ENCODE measurements at regions not wholly inside any gene's neighbourhood (a gene's known extent, or its start where the extent isn't known, plus 50 kb on each side); places are given as distances from the start of the nearest gene placed in this dataset.
"Not testable (repeated sequence)": the region's sequence is repeated elsewhere in the genome, so short reads cannot be mapped to it uniquely, and the experiment has no call there.

DNA sequence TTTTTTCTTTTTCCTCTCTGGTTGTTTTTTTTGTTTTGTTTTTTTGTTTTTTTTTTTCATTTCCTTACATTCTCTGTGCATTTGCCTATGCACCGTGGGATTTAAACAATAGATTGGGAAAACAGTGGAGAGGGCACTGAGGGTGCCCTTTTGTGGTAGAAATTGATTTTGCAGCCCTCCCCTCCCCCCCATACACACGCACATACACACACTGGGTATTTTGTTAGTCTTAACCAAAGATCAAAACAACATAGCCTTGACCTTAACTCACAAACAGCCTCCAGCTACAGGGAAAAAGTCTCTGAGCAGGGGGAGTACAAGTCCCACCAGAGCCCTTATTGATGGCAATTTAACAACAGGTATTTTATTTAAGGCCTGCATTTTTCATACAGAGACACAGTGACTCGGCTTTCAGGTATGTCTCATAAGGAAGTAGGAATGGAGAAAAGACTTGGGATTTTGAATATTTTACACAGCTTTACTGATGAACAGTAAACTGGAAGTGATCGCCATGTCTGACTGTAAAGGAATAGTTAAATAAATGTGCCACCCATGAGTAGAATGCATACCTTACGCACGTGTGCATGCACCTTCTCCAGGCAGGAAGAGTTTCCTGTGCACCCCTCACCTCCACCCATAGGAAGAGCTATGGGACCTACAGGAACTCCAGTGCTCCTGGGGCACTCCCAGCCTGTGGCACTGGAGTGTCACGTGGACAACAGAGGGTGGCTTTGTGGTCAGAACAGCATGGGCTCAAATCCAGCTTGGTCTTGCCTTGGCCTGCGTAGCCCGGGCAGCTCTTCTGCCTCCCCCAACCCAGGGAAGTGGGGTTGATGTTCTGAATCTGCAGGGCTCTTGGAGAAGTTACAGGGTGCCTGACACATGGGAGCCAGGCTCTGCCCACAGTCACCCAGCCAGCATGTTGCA is 266.4 kb downstream of the ANAPC1 start:
- DNase-seq, result peak in 2 of 3 donors; percentile 18 to 21

DNA sequence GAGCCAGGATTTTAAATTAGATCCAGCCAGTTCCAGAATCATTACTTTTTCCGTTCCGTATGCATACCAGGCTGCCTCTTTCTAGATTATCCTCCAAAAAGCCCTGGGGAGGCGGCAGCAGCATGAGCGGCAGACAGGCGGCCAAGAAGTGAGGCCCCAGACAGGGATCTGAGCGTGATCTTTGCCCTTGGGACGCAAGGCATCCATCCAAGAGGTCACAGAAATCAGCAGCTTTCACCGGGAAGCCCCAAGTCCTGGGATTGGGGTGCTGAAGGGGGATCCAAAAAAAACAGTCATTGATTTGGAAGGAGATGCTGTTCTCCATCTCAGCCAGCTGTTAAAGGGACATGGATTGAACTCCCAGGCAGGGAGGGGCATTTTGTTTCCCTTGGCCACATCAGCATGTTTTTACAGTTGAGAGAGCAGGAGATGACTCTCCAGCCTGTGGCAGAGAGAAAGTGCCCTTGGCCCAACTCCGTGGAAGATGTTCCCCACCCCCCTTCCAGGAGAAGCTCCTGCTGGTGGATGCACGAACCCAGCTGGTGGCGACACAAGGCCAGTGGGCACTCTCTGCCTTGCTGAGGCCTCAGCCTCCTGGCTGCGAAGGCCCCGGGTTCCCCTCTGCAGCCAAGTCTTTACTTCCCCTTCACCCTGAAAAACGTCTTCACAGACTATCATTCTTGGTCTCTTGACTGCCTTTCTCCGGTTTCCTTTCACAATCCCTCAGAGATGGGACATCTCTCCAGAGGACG is 265.6 kb downstream of the ANAPC1 start:
- DNase-seq, result peak; percentile 21 to 67 (median 47)

DNA sequence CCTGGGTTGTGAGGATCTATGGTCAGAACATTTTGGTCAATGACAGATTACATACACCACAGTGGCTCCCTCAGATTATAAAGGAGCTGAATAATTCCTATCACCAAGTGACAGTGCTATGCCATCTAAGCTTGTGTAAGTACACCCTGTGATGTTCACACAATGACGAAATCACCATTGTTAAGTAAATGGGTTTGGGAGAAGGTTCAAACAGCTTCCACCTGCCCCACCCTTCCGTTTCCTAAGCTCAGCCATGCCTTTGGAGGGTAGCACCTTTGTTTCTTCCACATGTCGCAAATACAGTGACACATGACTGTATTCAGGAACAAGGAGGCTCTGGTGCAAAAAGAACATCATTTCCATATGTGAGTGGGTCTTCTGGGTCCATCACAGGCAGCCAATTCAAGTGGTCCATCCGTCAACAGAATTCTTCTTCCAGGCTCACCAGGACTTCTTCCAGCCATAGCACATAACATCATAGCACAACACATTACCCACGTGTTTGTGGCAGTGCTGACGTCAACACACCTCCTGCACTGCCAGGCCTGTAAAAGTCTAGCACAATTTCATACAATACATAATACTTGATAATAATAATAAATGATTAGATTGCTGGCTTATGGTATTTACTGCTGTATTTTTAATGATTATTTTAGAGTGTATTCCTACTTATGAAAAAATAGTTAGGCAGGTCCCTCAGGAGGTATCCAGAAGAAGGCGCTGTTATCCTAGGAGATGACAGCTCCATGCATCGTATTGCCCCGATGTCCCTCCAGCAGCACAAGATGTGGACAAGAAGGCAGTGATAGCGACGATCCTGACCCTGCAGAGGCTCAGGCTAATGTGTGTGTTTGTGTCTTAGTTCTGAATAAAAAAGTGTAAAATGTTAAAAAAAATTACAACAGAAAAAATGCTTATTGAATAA is 264.8 kb downstream of the ANAPC1 start:
- DNase-seq, result no peak

DNA sequence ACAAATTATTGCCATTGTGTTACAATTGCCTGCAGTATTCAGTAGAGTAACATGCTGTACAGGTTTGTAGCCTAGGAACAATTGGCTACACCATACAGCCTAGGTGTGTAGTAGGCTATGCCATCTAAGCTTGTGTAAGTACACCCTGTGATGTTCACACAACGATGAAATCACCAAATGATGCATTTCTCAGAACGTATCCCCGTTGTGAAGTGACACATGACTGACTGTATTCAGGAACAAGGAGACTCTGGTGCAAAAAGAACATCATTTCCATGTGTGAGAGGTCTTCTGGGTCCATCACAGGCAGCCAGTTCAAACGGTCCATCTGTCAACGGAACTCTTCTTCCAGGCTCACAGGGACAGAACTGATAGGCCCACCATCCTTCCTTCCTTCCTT is 263.7 kb downstream of the ANAPC1 start:
- no peak for DNase-seq

DNA sequence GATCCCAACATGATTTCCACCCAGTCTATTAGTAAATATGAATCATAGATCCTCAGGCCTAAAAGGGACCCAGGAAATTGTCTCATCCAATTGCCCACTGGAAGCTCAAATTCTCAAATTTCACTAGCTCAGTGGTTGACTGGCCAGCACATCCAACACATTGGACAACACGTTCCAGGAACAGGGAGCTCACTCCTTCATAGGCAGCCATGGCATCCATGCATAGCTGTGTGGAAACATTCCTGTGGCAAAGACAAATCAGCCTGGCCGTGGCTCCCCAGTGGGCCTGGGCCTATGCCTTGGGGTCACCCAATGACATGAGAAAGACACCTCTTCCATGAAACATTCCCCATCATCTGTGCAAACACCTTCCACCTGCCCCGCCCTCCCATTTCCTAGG is 261.1 kb downstream of the ANAPC1 start:
- DNase-seq, result no peak

DNA sequence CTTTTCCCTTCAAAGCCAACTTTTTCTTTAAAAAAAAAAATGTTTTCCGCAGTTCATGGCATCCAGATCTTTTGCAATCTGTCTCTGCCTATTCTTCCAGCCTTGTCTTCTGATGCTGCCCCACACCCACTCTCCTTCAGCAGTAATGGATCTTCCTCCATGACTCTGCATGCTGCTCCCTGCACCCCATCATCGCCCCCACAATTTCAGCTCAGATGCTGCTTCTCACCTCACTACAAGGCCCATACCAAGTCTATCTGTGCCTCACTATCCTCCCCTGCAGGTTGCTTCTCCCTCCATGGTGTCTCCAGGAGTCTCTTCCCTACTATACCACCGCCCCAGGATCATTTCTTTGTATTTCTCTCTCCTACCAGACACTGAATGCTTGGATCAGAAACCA is 260.6 kb downstream of the ANAPC1 start:
- DNase-seq, result no peak

DNA sequence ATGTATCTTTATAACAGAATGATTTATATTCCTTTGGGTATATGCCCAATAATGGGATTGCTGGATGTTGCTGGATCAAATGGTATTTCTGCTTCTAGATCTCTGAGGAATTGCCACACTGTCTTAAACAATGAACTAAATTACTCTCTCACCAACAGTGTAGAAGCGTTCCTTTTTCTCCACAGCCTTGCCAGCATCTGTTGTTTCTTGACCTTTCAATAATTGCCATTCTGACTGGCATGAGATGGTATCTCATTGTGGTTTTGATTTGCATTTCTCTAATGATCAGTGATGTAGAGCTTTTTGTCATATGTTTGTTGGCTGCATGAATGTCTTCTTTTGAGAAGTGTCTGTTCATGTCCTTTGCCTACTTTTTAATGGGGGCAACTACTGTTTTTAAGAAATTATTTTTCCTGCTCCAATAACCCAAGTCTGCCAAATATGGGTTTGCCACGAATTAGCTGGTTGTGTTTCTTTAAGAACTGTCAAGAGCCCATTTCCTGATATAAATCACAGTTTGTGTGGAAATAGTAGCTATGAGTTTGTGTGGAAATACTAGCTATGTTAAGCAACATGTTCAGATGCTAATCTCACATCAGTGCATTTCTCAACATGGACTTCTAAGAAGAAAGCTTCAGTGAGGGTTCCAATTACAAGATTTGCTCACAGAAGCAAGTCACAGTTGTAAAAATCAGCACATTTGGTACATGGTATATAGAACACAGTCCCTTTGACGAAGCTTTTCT is 259.4 kb downstream of the ANAPC1 start:
- peak in 1 of 3 donors; percentile 36 for DNase-seq

DNA sequence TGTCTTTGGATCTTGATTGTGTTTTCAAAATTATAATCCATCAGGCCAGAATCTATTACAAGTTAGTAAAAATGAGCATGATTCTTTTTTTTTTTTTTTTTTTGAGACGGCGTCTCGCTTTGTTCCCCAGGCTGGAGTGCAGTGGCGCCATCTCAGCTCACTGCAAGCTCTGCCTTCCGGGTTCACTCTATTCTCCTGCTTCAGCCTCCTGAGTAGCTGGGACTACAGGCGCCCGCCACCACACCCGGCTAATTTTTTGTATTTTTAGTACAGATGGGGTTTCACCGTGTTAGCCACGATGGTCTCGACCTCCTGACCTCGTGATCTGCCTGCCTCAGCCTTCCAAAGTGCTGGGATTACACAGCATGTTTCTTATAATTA is 258.8 kb downstream of the ANAPC1 start:
- not testable (repeated sequence) for DNase-seq

DNA sequence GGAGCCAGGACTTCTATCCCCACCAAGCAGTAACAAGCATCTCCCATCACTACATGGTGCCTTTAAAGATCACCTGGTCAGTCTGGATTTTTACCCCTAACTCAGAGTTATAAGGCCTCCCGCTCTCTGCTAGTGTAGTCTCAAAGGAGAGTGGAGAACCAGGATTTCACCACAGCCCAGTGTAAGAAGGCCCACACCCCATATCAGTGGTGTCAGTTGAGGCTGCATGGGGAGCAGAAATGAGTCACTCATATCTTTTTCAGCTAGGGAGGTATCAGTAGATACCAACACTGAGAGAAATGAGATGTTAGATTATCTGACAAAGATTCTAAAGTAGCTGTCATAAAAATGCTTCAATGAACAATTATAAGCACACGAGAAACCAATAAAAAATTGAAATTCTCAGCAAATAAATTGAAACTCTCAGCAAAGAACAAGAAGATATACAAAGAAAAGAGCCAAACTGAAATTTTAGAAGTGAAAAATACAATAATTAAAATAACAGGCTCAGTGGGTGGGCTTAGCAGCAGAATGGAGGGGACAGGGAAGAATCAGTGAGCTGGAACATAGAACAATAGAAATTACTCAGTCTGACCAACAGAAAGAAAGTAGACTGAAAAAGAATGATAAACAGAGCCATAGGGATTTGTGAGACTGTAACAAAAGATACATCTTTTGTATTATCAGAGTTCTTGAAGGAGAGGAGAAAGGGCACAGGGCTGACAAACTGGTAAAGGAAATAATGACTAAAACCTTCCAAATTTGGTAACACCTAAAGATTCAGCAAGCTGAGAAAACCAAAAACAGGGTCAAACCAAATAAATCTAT is 257.7 kb downstream of the ANAPC1 start:
- no peak for DNase-seq

DNA sequence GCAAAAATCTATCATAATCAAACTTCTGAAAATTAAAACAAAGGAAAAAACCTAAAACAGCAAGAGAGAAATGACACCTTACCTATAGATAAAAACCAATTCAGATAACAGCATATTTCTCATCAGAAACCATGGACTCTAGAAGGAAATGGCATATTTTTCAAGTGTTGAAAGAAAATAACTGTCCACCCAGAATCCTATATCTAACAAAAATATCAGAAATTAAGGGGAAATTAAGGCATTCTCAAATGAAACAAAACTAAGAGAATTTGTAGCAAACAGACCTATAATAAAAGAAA is 257.2 kb downstream of the ANAPC1 start:
- DNase-seq, result no peak

DNA sequence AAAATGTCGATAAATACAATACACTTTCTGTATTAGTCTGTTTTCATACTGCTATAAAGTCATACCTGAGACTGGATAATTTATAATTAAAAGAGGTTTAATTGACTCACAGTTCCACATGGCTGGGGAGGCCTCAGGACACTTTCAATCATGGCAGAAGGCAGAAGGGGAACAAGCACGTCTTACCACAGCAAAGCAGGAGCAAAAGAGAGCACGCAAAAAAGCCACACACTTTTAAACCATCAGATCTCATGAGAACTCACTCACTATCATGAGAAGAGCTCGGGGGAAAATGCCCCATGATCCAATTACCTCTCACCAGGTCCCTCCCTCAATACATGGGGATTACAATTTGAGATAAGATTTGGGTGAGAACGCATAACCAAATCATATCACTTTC is 256.7 kb downstream of the ANAPC1 start:
- DNase-seq, result no peak

DNA sequence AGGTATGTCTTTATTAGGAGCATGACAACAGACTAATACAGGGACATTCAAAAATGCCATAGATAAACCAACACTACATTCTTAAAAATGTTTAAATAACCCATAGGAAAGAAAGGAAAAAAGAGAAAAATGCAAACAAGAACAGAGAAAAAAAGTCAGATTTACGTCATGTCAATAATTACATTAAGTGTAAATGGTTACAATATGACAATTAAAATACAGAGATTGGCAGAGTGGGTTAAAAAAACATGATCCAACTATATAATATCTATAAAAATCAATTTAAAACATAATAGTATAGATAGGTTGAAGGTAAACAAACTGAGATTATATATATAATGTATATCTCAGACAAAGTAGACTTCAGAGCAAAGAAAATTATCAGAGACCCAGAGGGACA is 255.8 kb downstream of the ANAPC1 start:
- DNase-seq, result no peak

DNA sequence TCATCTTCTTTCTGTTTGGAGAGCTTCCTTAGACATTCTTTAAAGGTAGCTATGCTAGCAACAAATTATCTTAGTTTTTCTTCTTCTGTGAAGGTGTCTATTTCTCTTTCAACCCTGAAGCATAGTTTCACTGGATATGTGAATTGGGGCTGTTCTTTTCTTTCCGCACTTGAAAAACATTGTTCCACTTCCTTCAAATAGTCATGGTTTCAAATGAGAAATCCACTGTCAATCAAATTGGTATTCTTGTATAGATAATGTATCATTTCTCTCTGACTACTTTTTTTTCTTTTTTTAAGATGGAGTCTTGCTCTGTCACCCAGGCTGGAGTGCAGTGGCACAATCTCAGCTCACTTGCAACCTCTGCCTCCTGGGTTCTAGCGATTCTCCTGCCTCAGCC is 254.0 kb downstream of the ANAPC1 start:
- no peak for DNase-seq

DNA sequence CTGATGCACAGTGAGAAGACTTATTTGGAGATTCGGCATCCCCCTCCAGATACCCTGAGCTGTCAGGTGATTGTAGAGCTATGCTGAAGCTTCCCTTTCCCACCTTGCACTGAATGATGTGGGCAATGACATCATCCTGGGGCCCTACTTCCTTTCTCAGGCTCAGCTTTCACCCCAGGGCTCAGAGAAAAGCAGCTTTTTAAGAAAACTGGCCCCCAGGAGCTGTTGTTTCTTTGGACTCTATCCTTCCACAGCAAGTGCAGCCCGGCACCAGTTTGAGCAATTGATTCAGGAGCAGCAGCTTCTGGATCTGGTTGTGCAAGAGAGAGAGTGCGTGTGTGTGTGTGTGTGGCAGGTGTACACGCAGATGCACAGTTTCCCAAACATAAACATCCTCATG is 251.3 kb downstream of the ANAPC1 start:
- DNase-seq, result no peak

DNA sequence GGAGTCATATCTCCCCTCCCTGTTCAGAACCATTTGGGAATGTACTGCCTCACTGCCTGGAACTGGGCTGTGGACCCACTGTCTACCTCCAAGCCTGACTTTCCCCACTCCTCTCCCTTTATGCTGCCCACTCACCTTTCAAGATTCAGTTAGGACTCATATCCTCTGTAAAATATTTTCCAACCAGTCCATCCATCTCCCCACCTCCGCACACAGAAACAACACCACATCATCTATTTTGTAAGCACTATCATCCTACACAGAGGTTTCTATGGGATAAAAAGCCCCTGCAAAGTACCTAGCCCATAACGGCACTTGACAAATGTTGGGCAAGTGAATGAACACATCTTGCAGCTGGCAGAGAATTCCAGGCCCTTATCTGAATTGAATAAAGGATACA is 250.8 kb downstream of the ANAPC1 start:
- no peak for DNase-seq

DNA sequence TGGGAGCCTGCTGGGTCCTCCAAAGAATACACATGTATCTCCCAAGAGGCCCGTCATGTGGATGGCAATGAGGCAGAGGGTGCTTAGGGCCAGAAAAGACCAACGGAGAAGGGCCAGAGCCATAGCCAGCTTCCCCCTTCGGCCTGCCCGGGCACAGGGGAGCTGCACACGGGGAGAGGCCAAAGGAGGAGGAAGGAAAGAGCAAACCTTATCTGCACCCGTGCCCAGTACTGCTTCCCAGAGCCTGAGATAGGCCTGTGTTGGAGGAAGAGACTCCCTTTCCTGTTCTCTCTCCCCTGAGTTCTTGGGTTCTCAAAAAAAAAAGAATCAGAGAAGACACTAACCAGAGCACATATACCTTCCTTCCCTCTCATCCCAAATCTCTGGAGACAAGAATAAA is 250.3 kb downstream of the ANAPC1 start:
- DNase-seq, result no peak

DNA sequence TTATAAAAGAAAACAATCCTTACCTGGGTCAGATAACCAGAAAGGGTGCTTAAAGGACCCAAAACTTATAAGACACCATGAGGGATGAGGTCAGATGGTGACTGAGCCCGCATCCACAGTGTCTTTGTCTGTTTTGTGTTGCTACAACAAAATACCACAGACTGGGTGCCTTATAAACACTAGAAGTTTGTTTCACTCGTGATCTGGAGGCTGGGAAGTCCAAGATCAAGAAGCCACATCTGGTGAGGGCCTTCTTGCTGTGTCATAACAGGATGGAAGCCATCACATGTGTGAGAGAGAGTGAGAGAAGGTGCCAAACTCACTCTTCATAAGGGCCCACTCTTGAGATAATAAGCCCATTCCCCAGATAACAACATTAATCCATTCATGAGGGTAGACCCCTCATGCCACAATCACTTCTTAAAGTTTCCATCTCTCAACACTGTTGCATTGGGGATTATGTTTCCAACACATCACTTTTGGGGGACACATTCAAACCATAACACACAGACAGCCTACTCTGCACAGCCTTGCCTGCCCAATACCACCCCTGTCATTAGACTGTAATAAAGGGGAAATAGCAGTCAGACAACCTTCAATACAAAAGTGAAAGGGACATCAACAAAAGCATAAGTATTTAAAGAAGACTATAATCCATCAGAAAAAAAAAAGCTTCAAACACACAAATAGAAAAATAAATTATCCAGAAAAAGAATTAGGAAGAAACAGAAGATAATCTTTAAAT is 249.8 kb downstream of the ANAPC1 start:
- DNase-seq, result no peak

DNA sequence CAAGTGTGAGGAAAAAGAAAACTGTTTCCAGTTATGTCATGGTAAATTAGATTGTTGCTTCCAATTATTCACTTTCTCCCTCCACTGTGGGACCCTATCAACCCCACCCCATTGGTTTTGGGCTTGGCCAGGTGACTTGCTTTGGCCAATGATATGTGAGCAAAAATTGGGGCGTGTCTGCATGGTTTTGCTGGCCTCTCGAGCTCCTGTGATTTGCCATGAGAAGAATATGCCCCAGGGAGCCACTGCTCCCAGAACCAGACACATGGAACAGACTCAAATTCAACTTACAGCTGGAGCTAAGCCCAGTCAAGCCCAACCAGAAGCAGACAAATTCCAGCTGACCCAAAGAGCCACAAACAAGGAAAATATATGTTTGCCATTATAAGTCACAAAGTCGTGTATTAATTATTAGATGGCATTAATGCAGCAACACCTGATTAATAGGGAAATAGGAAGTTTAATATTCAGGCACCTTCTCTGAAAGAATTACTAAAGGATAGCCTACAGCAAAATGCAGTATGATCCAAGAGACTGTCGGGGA is 248.9 kb downstream of the ANAPC1 start:
- DNase-seq, result peak in 1 of 3 donors; percentile 51

DNA sequence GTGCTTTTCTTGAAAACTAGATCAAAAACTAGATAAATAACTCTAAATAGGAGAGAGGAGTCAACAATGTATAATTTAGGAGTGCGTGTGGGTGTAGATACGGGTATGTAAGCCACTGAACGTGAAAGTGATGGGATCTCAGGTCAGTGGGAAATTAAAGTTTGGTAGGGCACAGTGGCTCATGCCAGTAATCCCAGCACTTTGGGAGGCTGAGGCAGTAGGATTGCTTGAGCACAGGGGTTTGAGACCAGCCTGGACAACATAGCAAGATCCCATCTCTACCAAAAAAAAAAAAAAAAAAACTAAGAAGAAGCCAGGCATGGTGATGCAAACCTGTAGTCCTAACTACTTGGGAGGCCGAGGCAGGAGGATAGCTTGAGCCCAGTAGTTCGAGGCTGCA is 247.1 kb downstream of the ANAPC1 start:
- no peak for DNase-seq
